ENCODE measurements at regions not wholly inside any gene's neighbourhood (a gene's known extent, or its start where the extent isn't known, plus 50 kb on each side); places are given as distances from the start of the nearest gene placed in this dataset.

DNA sequence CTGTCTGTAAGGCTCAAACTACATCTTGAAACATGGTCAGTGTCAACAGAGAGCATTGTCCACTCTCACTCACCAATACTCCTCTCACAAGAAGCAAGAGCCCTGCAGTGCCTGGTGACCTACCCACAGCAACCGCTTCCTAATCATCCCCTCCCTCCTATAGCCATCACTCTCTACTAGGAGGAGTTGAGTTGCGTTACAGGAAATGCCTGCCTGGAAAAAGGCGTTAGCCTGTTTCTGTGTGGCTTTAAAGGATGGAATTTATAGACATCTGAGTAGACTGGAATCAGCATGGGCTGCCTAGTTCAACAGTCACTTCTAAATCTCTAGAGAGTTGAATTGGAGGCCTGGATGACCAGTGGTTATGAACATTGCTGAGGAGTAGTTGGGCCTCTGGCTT is 108.3 kb upstream of the FER start:
- intact Hi-C loops (cut with micrococcal nuclease), result no loop called here
- H3K9me3 Mint-ChIP-seq, result no peaks in the 10 kb centered on the region
- no peaks in the 10 kb centered on the region for H3K36me3 Mint-ChIP-seq (ENCODE audit: low read depth)
- POLR2A ChIA-PET, result no interaction called here
- CTCF ChIA-PET, result no interaction called here
- peaks cover 6% of the 10 kb centered on the region for H3K27me3 Mint-ChIP-seq
- no peak overlapping the region for H3K4me3 Mint-ChIP-seq
- DNase-seq (no peak), ATAC-seq (ENCODE audit: low read depth) (no peak)
- H3K4me1 Mint-ChIP-seq, result peaks cover 4% of the 10 kb centered on the region
- H3K27ac Mint-ChIP-seq, result no peak overlapping the region
- no peak for TF ChIP-seq CTCF (IDR thresholded peaks at IDR 0.05)

- no peak for TF ChIP-seq CTCF (IDR thresholded peaks at IDR 0.05)
- H3K4me3 Mint-ChIP-seq, result no peak overlapping the region
- DNase-seq (no peak), ATAC-seq (ENCODE audit: low read depth) (no peak)
- H3K9me3 Mint-ChIP-seq, result no peaks in the 10 kb centered on the region
- no peak overlapping the region for H3K27ac Mint-ChIP-seq
- peaks cover 4% of the 10 kb centered on the region for H3K4me1 Mint-ChIP-seq
- no peaks in the 10 kb centered on the region for H3K36me3 Mint-ChIP-seq (ENCODE audit: low read depth)
- ChIA-PET CTCF (interaction anchor here (1.7 kb wide), 1 partner anchor 42 kb away, joined by 3 read pairs; no protein-coding TSS in a partner anchor), POLR2A (no interaction called here)
- H3K27me3 Mint-ChIP-seq, result peaks cover 6% of the 10 kb centered on the region
- intact Hi-C loops (cut with micrococcal nuclease), result no loop called here
Observed at GRCh38 chr5:108638021-108638420, 109.7 kb upstream of the FER start.

DNA sequence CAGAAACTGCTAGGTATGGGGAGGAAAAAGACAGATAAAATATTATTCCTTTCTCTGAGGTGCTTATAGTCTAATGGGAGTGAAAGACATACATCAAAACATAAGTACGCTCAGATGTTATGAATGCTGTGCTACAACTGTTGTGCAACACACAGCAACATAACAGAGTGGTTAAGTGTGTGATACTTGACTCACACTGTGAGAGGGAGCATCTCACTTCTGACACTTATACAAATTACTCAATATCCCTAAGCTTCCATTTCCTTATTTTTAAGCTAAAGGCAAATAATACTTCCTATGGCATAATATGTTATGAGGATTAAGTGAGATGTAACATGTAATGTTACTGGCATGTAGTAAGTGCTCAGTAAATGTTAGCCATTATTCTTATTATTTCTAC is 110.6 kb upstream of the FER start:
- Mint-ChIP-seq H3K4me1 (peaks cover 3% of the 10 kb centered on the region), H3K9me3 (no peaks in the 10 kb centered on the region), H3K27me3 (peaks cover 5% of the 10 kb centered on the region), H3K36me3 (ENCODE audit: low read depth) (no peaks in the 10 kb centered on the region), H3K4me3 (no peak overlapping the region), H3K27ac (no peak overlapping the region)
- no peak for ATAC-seq (ENCODE audit: low read depth)
- POLR2A ChIA-PET, result no interaction called here
- TF ChIP-seq CTCF (IDR thresholded peaks at IDR 0.05), result no peak
- DNase-seq, result no peak
- intact Hi-C loops (cut with micrococcal nuclease), result no loop called here
- CTCF ChIA-PET, result interaction anchor here (1.7 kb wide), 1 partner anchor 43 kb away, joined by 3 read pairs; no protein-coding TSS in a partner anchor

DNA sequence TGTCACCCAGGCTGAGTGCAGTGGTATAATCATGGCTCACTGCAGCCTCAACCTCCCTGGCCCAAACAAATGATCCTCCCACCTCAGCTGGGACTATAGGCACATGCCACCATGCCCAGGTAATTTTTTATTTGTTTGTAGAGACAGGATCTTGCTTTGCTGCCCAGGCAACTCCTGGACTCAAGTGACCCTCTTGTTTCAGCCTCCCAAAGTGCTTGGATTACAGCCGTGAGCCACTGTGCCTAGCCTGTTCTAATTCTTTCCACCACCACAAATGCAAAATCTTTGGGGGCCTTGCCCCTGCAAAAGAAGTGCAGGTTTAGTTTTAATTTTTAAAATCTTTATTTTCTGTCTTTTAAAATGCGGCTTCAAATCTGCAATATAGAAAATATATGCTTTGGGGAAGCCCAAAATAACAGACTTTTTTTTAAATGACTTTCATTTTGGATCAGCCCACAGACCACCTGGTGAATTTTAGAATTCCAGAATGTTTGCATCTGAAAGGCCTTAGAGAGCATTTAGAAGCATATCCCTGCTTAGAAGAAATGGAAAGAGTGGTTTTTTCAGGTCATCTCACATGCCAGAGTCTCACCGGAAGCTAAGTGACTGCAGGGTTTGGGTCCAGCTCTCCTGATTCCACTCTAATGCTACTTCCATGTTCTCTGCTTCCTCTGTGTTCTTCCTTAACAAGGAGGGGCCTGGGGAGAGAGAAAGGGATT is 111.4 kb upstream of the FER start:
- H3K4me1 Mint-ChIP-seq, result peaks cover 2% of the 10 kb centered on the region
- CTCF ChIA-PET, result no interaction called here
- POLR2A ChIA-PET, result no interaction called here
- no peak for TF ChIP-seq CTCF (IDR thresholded peaks at IDR 0.05)
- no peaks in the 10 kb centered on the region for H3K36me3 Mint-ChIP-seq (ENCODE audit: low read depth)
- H3K27ac Mint-ChIP-seq, result no peak overlapping the region
- peaks cover 2% of the 10 kb centered on the region for H3K27me3 Mint-ChIP-seq
- no peaks in the 10 kb centered on the region for H3K9me3 Mint-ChIP-seq
- DNase-seq (no peak), ATAC-seq (ENCODE audit: low read depth) (no peak)
- no peak overlapping the region for H3K4me3 Mint-ChIP-seq
- intact Hi-C loops (cut with micrococcal nuclease), result no loop called here

GRCh38 chr5:108634617-108635288 is 112.9 kb upstream of the FER start:
- no peak for TF ChIP-seq CTCF (IDR thresholded peaks at IDR 0.05)
- no peaks in the 10 kb centered on the region for H3K9me3 Mint-ChIP-seq
- H3K36me3 Mint-ChIP-seq (ENCODE audit: low read depth), result no peaks in the 10 kb centered on the region
- H3K27me3 Mint-ChIP-seq, result peaks cover 2% of the 10 kb centered on the region
- ChIA-PET POLR2A (no interaction called here), CTCF (no interaction called here)
- ATAC-seq (ENCODE audit: low read depth) (no peak), DNase-seq (no peak)
- peaks cover 2% of the 10 kb centered on the region for H3K4me1 Mint-ChIP-seq
- no peak overlapping the region for H3K4me3 Mint-ChIP-seq
- no peak overlapping the region for H3K27ac Mint-ChIP-seq
- intact Hi-C loops (cut with micrococcal nuclease), result no loop called here

Measured in activated B cell treated with CpG ODN at 0.5 μM for 24 hours (primary cell).